H1 (cell line): ENCODE measurements at regions not wholly inside any gene's neighbourhood (a gene's known extent, or its start where the extent isn't known, plus 50 kb on each side); places are given as distances from the start of the nearest gene placed in this dataset.

Source experiments
- CTCF ChIA-PET: fragments of 300-600 bp; sonication (Branson Sonifier 250); formaldehyde crosslinking; loops from one replicate; lab custom pipeline; 2021; ENCODE audit not compliant: partially characterized antibody; lab: Charles Lee
- POLR2A ChIA-PET: fragments of 300-600 bp; sonication (Branson Sonifier 250); formaldehyde crosslinking; loops from one replicate; lab custom pipeline; 2021; ENCODE audit warnings: inconsistent platforms; ENCODE audit not compliant: partially characterized antibody; lab: Charles Lee
- DNase-seq, 2 experiments: peaks; one replicate each; pipeline versions ENCODE4 v3.0.0 to v3.0.0-alpha.2; 2010 to 2022; ENCODE audit warnings: low spot score in 2 of 2, low read depth in 1 of 2, mixed read lengths in 1 of 2
- FAIRE-seq: peaks from 2 replicates; lab custom pipeline; 2011; peaks lifted over from hg19 to GRCh38; lab: Jason Lieb, UNC
- H2AFZ ChIP-seq: 2 replicates; pipeline ENCODE4 v1.8.1; 2012; ENCODE audit warnings: low read length, inconsistent platforms
- H2AK5ac ChIP-seq: 2 replicates; pipeline ENCODE4 v1.6.1; 2013; ENCODE audit warnings: low read depth, low read length
- H2BK120ac ChIP-seq: replicated peaks from 2 replicates; pipeline ENCODE3; 2013; ENCODE audit warnings: low read depth, low read length, inconsistent platforms
- H2BK12ac ChIP-seq: 2 replicates; pipeline ENCODE4 v1.6.1; 2013; ENCODE audit warnings: low read depth, low read length
- H2BK15ac ChIP-seq: 2 replicates; pipeline ENCODE4 v1.6.1; 2013; ENCODE audit warnings: low read length
- H2BK20ac ChIP-seq: 2 replicates; pipeline ENCODE4 v1.6.1; 2013; ENCODE audit warnings: low read length
- H2BK5ac ChIP-seq: 2 replicates; pipeline ENCODE4 v1.6.1; 2013; ENCODE audit warnings: low read depth, low read length
- H3K14ac ChIP-seq: 2 replicates; pipeline ENCODE4 v1.6.1; 2013; ENCODE audit warnings: inconsistent platforms; ENCODE audit not compliant: insufficient read length
- H3K18ac ChIP-seq: 2 replicates; pipeline ENCODE4 v1.6.1; 2013; ENCODE audit warnings: low read length; ENCODE audit errors: extremely low read depth
- H3K23ac ChIP-seq: 2 replicates; pipeline ENCODE4 v1.6.1; 2013; ENCODE audit warnings: inconsistent platforms; ENCODE audit not compliant: insufficient read length
- H3K23me2 ChIP-seq: 2 replicates; pipeline ENCODE4 v1.6.1; 2013; ENCODE audit warnings: low read depth, low read length
- H3K27ac ChIP-seq: 2 replicates; pipeline ENCODE4 v1.6.1; 2011; ENCODE audit warnings: low read depth, low read length, inconsistent platforms
- H3K27me3 ChIP-seq, 4 experiments: replicated peaks in 1 of 4; 1 replicate in 1 of 4; 2 replicates in 3 of 4; pipeline versions ENCODE4 v1.6.1 to v1.8.1; 2011 to 2013; ENCODE audit warnings: low read length in 3 of 4, mild to moderate bottlenecking in 3 of 4, inconsistent platforms in 2 of 4, mixed read lengths in 2 of 4, moderate library complexity in 1 of 4; ENCODE audit not compliant: control insufficient read depth in 3 of 4, insufficient read depth in 3 of 4; ENCODE audit errors: extremely low read depth in 1 of 4
- H3K36me3 ChIP-seq, 4 experiments: 2 replicates each; pipeline versions ENCODE4 v1.6.1 to v1.8.1; 2011 to 2013; ENCODE audit warnings: mild to moderate bottlenecking in 4 of 4, low read length in 3 of 4, moderate library complexity in 2 of 4, control low read depth in 1 of 4, inconsistent platforms in 1 of 4; ENCODE audit not compliant: insufficient read depth in 4 of 4, control insufficient read depth in 2 of 4
- H3K4ac ChIP-seq: replicated peaks from 2 replicates; pipeline ENCODE3; 2013; ENCODE audit warnings: low read length, low read depth, mixed read lengths, inconsistent platforms; ENCODE audit not compliant: insufficient read length
- H3K4me1 ChIP-seq, 4 experiments: replicated peaks in 1 of 4; 1 replicate in 1 of 4; 2 replicates in 3 of 4; pipeline versions ENCODE4 v1.6.1 to v1.8.1; 2011 to 2013; ENCODE audit warnings: low read length in 3 of 4, inconsistent platforms in 2 of 4, mixed read lengths in 1 of 4; ENCODE audit not compliant: insufficient read depth in 4 of 4, control insufficient read depth in 3 of 4
- H3K4me2 ChIP-seq, 2 experiments: 2 replicates each; pipeline versions ENCODE4 v1.6.1 to v1.8.1; 2011 to 2013; ENCODE audit warnings: low read depth in 2 of 2, low read length in 2 of 2, control low read depth in 1 of 2, inconsistent platforms in 1 of 2, mild to moderate bottlenecking in 1 of 2; ENCODE audit not compliant: insufficient read depth in 1 of 2
- H3K4me3 ChIP-seq, 4 experiments: fragments of 200-600, 300-600 bp in 1 of 4; sonication (generic), shearing (Covaris generic), sonication (Bioruptor Twin) in 1 of 4; 2 replicates each; pipeline versions ENCODE4 v1.5.1 to v1.8.1; 2011 to 2016; ENCODE audit warnings: low read length in 4 of 4, low read depth in 3 of 4, control low read depth in 2 of 4, inconsistent platforms in 2 of 4, mild to moderate bottlenecking in 2 of 4, mixed read lengths in 1 of 4, moderate library complexity in 1 of 4; ENCODE audit not compliant: insufficient read depth in 2 of 4; ENCODE audit errors: extremely low read depth in 1 of 4
- H3K56ac ChIP-seq: replicated peaks from 2 replicates; pipeline ENCODE3; 2013; ENCODE audit warnings: low read depth, mild to moderate bottlenecking, mixed read lengths, low read length, inconsistent platforms; ENCODE audit not compliant: insufficient read length
- H3K79me1 ChIP-seq: 2 replicates; pipeline ENCODE4 v1.6.1; 2013; ENCODE audit warnings: low read depth, low read length, control low read depth
- H3K79me2 ChIP-seq, 2 experiments: 2 replicates each; pipeline versions ENCODE4 v1.6.1 to v1.8.1; 2012 to 2013; ENCODE audit warnings: low read length in 2 of 2, mild to moderate bottlenecking in 2 of 2, inconsistent platforms in 1 of 2; ENCODE audit not compliant: insufficient read depth in 2 of 2, control insufficient read depth in 1 of 2
- H3K9ac ChIP-seq, 4 experiments: replicated peaks in 1 of 4; 1 replicate in 1 of 4; 2 replicates in 3 of 4; pipeline versions ENCODE4 v1.6.1 to v1.8.1; 2011 to 2013; ENCODE audit warnings: low read depth in 3 of 4, low read length in 3 of 4, control low read depth in 2 of 4, mild to moderate bottlenecking in 2 of 4, moderate library complexity in 2 of 4, inconsistent platforms in 1 of 4; ENCODE audit errors: extremely low read depth in 1 of 4
- H3K9me3 ChIP-seq, 2 experiments: 2 replicates each; pipeline versions ENCODE4 v1.6.1 to v1.8.1; 2012 to 2013; ENCODE audit warnings: mild to moderate bottlenecking in 2 of 2, moderate library complexity in 2 of 2, control low read depth in 1 of 2, inconsistent platforms in 1 of 2, low read depth in 1 of 2, low read length in 1 of 2, mixed read lengths in 1 of 2; ENCODE audit not compliant: insufficient read depth in 2 of 2
- H4K20me1 ChIP-seq, 2 experiments: replicated peaks in 1 of 2; 2 replicates each; pipeline versions ENCODE3 to v1.8.1; 2011 to 2013; ENCODE audit warnings: inconsistent platforms in 2 of 2, low read length in 2 of 2, mild to moderate bottlenecking in 1 of 2; ENCODE audit not compliant: insufficient read depth in 2 of 2, control insufficient read depth in 1 of 2
- H4K5ac ChIP-seq: 2 replicates; pipeline ENCODE4 v1.6.1; 2013; ENCODE audit warnings: low read length, low read depth, mixed read lengths, inconsistent platforms; ENCODE audit not compliant: insufficient read length
- H4K8ac ChIP-seq: 2 replicates; pipeline ENCODE4 v1.8.0; 2013; ENCODE audit warnings: mild to moderate bottlenecking, moderate library complexity, low read length, inconsistent platforms; ENCODE audit not compliant: insufficient read depth; ENCODE audit errors: extremely low read depth
- H4K91ac ChIP-seq: replicated peaks from 2 replicates; pipeline ENCODE3; 2013; ENCODE audit warnings: low read length, mixed read lengths, inconsistent platforms; ENCODE audit not compliant: insufficient read length
- ATF2 ChIP-seq: IDR thresholded peaks from 2 replicates; pipeline ENCODE4 v1.6.1; 2012; ENCODE audit warnings: low read length, inconsistent platforms
- CBX8 ChIP-seq: fragments of 300-800, 300-1000 bp; sonication (generic); IDR thresholded peaks from 2 replicates; pipeline ENCODE4 v1.7.1; 2016; ENCODE audit warnings: low read depth, low read length, borderline replicate concordance
- CEBPB ChIP-seq: IDR thresholded peaks from 2 replicates; pipeline ENCODE4 v1.6.1; 2012; ENCODE audit warnings: low read depth, low read length
- CHD1 ChIP-seq: IDR thresholded peaks from 2 replicates; pipeline ENCODE4 v1.6.1; 2012; ENCODE audit warnings: low read depth, low read length, improper control_type of control experiment
- CTCF ChIP-seq, 3 experiments: IDR thresholded peaks; 1 replicate in 2 of 3; 2 replicates in 1 of 3; pipeline versions ENCODE4 v1.5.1 to v1.6.1; 2011; ENCODE audit warnings: low read length in 3 of 3, mild to moderate bottlenecking in 3 of 3, inconsistent platforms in 2 of 3, low read depth in 1 of 3, moderate library complexity in 1 of 3; ENCODE audit not compliant: insufficient read depth in 1 of 3; ENCODE audit errors: control extremely low read depth in 1 of 3
- MAFK ChIP-seq: IDR thresholded peaks from 2 replicates; pipeline ENCODE4 v1.6.1; 2012; ENCODE audit warnings: low read depth, mild to moderate bottlenecking, improper control_type of control experiment, low read length
- POU5F1 ChIP-seq: IDR thresholded peaks from 2 replicates; pipeline ENCODE4 v1.6.1; 2011; ENCODE audit warnings: low read depth, mild to moderate bottlenecking, low read length, moderate library complexity
- SP4 ChIP-seq: IDR thresholded peaks from 2 replicates; pipeline ENCODE4 v1.6.1; 2012; ENCODE audit warnings: low read length, inconsistent platforms
- SUZ12 ChIP-seq: fragments of 200-600 bp; sonication (generic); IDR thresholded peaks from 2 replicates; pipeline ENCODE4 v1.6.1; 2012; ENCODE audit warnings: mild to moderate bottlenecking, inconsistent platforms, low read length, moderate library complexity, mixed read lengths
- TBP ChIP-seq: IDR thresholded peaks from 2 replicates; pipeline ENCODE4 v1.6.1; 2011; ENCODE audit warnings: low read depth, low read length, improper control_type of control experiment
- ZNF274 ChIP-seq: IDR thresholded peaks from 2 replicates; pipeline ENCODE4 v1.7.0; 2012; ENCODE audit warnings: low read length, borderline replicate concordance; ENCODE audit errors: extremely low read depth
- WGBS, 2 experiments: shearing (Covaris generic) in 1 of 2; methylation state at CpG; one replicate each; pipeline versions ENCODE4 v1.1.6 to v1.1.7; 2013 to 2015; ENCODE audit warnings: low lambda C conversion rate in 2 of 2, mixed read lengths in 2 of 2, inconsistent platforms in 1 of 2, low coverage in 1 of 2, missing lambda C conversion rate in 1 of 2; ENCODE audit not compliant: insufficient replicate concordance in 2 of 2, insufficient coverage in 1 of 2, insufficient read length in 1 of 2; ENCODE audit errors: extremely low coverage in 1 of 2, missing lambda C conversion rate in 1 of 2; 5-methylcytosine and 5-hydroxymethylcytosine counted together

- POLR2A ChIA-PET: no interaction called here
- TF ChIP-seq MAFK (no peak), ZNF274 (no peak), SUZ12 (no peak), TBP (no peak), CBX8 (no peak), ATF2 (no peak), POU5F1 (no peak), SP4 (no peak), CEBPB (no peak), CHD1 (no peak), CTCF (IDR thresholded peaks at IDR 0.05; ENCODE audit: control extremely low read depth in 1 of 3, insufficient read depth in 1 of 3, low read depth in 1 of 3, low read length in 3 of 3) (no peak)
Observed at GRCh38 chr12:93989949-93990348, 158.4 kb upstream of the PLXNC1 start.

More at GRCh38 chr12:93989949-93990348, 158.4 kb upstream of the PLXNC1 start:
- H3K36me3 ChIP-seq: no peaks in the 10 kb centered on the region
- no peaks in the 10 kb centered on the region for H3K9me3 ChIP-seq
- H3K4ac ChIP-seq: no peak overlapping the region
- no peak overlapping the region for H2BK12ac ChIP-seq
- H4K20me1 ChIP-seq: no peaks in the 10 kb centered on the region
- CTCF ChIA-PET: interaction anchor here (1.0 to 2.9 kb wide), 5 partner anchors 7 to 421 kb away, joined by 3 to 18 read pairs (median 9); no protein-coding TSS in a partner anchor
- H3K4me2 ChIP-seq: no peak overlapping the region
- DNase-seq (no peak), FAIRE-seq (no peak)
- no peaks in the 10 kb centered on the region for H3K79me2 ChIP-seq
- H4K91ac ChIP-seq: no peak overlapping the region
- H2AK5ac ChIP-seq: peak overlapping the region; percentile 47; the same call in 1 of the 2 replicates
- H3K79me1 ChIP-seq: no peaks in the 10 kb centered on the region
- H2AFZ ChIP-seq: no peak overlapping the region
- no peaks in the 10 kb centered on the region for H3K27me3 ChIP-seq
- no peak overlapping the region for H4K5ac ChIP-seq
- H3K9ac ChIP-seq: no peak overlapping the region
- no peaks in the 10 kb centered on the region for H3K23me2 ChIP-seq
- H3K23ac ChIP-seq: no peak overlapping the region
- no peak overlapping the region for H2BK5ac ChIP-seq
- H2BK20ac ChIP-seq: no peak overlapping the region
- H3K4me3 ChIP-seq: no peak overlapping the region
- H3K14ac ChIP-seq: no peak overlapping the region
- H2BK120ac ChIP-seq: no peak overlapping the region
- H2BK15ac ChIP-seq: 0 out of 2 replicates have a peak overlapping the region, but pooled peaks have one; percentile 53
- H4K8ac ChIP-seq: no peak overlapping the region
- no peak overlapping the region for H3K18ac ChIP-seq
- no peak overlapping the region for H3K27ac ChIP-seq
- peaks cover 0 to 4% (median 2%) of the 10 kb centered on the region in 4 experiments; a peak in 5 of 7 replicates for H3K4me1 ChIP-seq
- WGBS, 2 experiments: 91% methylated on average over 1 of the region's 1 CpG; no CpG with 5 or more reads in 1 of the 2 experiments
- no peak overlapping the region for H3K56ac ChIP-seq
